ENCODE measurements at regions not wholly inside any gene's neighbourhood (a gene's known extent, or its start where the extent isn't known, plus 50 kb on each side); places are given as distances from the start of the nearest gene placed in this dataset.

GRCh38 chr3:127512256-127512655 lies 78.3 kb downstream of the TPRA1 start:
- RAD21 ChIA-PET (ENCODE audit: low non-redundant PET in 1 of 2, low total read pairs in 2 of 2, uncharacterized antibody in 2 of 2, unreplicated experiment in 2 of 2) = no interaction called here
- CTCF ChIA-PET = no interaction called here
- Histone ChIP-seq H3K79me2 (ENCODE audit: insufficient read depth, low read length) (no peaks in the 10 kb centered on the region), H3K4me2 (ENCODE audit: low read length) (no peak overlapping the region), H3K27me3 (ENCODE audit: insufficient read depth, low read length) (no peaks in the 10 kb centered on the region), H4K20me1 (ENCODE audit: insufficient read depth) (no peaks in the 10 kb centered on the region), H3K9ac (ENCODE audit: low read length) (no peak overlapping the region), H3K27ac (ENCODE audit: low read depth, low read length) (no peak overlapping the region), H3K4me1 (ENCODE audit: control insufficient read depth in 1 of 2, insufficient read depth in 2 of 2, low read length in 2 of 2) (no peaks in the 10 kb centered on the region), H2AFZ (ENCODE audit: low read depth, low read length, poor library complexity, severe bottlenecking) (no peak overlapping the region), H3K4me3 (replicated peaks in 1 of 2; ENCODE audit: low read depth in 1 of 2, low read length in 2 of 2) (no peak overlapping the region), H3K9me2 (ENCODE audit: insufficient read depth) (no peaks in the 10 kb centered on the region), H3K36me3 (ENCODE audit: control insufficient read depth in 1 of 2, insufficient read depth in 2 of 2, low read length in 2 of 2) (no peaks in the 10 kb centered on the region), H3K9me3 (ENCODE audit: control insufficient read depth in 1 of 2, insufficient read depth in 1 of 2, low read depth in 1 of 2, low read length in 2 of 2) (no peaks in the 10 kb centered on the region)
- ATAC-seq = no peak
- intact Hi-C loops (cut with micrococcal nuclease) = no loop called here
- no TSS peak for BruUV-seq (replicated peaks)
- TF ChIP-seq ZFX (IDR thresholded peaks at IDR 0.05) (no peak), POLR2A (IDR thresholded peaks at IDR 0.05; ENCODE audit: borderline replicate concordance, extremely low read depth, insufficient read depth, insufficient read length) (no peak), YY1 (IDR thresholded peaks at IDR 0.05; ENCODE audit: extremely low read depth, insufficient replicate concordance, low read depth, low read length) (no peak), SIN3A (IDR thresholded peaks at IDR 0.05; ENCODE audit: low read depth) (no peak), CBX3 (IDR thresholded peaks at IDR 0.05; ENCODE audit: low read depth) (no peak)
- TF ChIP-seq, protein P1, sequence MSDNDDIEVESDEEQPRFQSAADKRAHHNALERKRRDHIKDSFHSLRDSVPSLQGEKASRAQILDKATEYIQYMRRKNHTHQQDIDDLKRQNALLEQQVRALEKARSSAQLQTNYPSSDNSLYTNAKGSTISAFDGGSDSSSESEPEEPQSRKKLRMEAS (IDR thresholded peaks at IDR 0.05) = no peak
- TF ChIP-seq, protein P2, sequence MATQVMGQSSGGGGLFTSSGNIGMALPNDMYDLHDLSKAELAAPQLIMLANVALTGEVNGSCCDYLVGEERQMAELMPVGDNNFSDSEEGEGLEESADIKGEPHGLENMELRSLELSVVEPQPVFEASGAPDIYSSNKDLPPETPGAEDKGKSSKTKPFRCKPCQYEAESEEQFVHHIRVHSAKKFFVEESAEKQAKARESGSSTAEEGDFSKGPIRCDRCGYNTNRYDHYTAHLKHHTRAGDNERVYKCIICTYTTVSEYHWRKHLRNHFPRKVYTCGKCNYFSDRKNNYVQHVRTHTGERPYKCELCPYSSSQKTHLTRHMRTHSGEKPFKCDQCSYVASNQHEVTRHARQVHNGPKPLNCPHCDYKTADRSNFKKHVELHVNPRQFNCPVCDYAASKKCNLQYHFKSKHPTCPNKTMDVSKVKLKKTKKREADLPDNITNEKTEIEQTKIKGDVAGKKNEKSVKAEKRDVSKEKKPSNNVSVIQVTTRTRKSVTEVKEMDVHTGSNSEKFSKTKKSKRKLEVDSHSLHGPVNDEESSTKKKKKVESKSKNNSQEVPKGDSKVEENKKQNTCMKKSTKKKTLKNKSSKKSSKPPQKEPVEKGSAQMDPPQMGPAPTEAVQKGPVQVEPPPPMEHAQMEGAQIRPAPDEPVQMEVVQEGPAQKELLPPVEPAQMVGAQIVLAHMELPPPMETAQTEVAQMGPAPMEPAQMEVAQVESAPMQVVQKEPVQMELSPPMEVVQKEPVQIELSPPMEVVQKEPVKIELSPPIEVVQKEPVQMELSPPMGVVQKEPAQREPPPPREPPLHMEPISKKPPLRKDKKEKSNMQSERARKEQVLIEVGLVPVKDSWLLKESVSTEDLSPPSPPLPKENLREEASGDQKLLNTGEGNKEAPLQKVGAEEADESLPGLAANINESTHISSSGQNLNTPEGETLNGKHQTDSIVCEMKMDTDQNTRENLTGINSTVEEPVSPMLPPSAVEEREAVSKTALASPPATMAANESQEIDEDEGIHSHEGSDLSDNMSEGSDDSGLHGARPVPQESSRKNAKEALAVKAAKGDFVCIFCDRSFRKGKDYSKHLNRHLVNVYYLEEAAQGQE (IDR thresholded peaks at IDR 0.05; ENCODE audit: low read depth) = no peak
- TF ChIP-seq, protein P3, sequence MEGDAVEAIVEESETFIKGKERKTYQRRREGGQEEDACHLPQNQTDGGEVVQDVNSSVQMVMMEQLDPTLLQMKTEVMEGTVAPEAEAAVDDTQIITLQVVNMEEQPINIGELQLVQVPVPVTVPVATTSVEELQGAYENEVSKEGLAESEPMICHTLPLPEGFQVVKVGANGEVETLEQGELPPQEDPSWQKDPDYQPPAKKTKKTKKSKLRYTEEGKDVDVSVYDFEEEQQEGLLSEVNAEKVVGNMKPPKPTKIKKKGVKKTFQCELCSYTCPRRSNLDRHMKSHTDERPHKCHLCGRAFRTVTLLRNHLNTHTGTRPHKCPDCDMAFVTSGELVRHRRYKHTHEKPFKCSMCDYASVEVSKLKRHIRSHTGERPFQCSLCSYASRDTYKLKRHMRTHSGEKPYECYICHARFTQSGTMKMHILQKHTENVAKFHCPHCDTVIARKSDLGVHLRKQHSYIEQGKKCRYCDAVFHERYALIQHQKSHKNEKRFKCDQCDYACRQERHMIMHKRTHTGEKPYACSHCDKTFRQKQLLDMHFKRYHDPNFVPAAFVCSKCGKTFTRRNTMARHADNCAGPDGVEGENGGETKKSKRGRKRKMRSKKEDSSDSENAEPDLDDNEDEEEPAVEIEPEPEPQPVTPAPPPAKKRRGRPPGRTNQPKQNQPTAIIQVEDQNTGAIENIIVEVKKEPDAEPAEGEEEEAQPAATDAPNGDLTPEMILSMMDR (IDR thresholded peaks at IDR 0.05 in 2 of 3, conservative IDR thresholded peaks at IDR 0.05 in 1 of 3; ENCODE audit: borderline replicate concordance in 1 of 3, insufficient read depth in 1 of 3, low read depth in 2 of 3, low read length in 2 of 3) = no peak
- no peak for DNase-seq (ENCODE audit: low read depth, low spot score)
- POLR2A ChIA-PET = no interaction called here

All from HCT116 (cell line).